Tibial artery (tissue), 4 donors: ENCODE measurements at regions not wholly inside any gene's neighbourhood (a gene's known extent, or its start where the extent isn't known, plus 50 kb on each side); places are given as distances from the start of the nearest gene placed in this dataset.
A peak's percentile ranks its signal among the peaks of the same experiment; 100 is the strongest.

ENCODE experiments used
- DNase-seq, 2 donors: peaks; one replicate each; pipeline ENCODE4 v3.0.0-alpha.2; 2019
- H3K27ac ChIP-seq, 2 donors: fragments of 200-600 bp; sonication (generic) in 1 of 2; 1 replicate in 1 of 2; 2 replicates in 1 of 2; pipeline ENCODE4 v1.5.1; 2018 to 2019; ENCODE audit warnings: mild to moderate bottlenecking in 1 of 2
- H3K27me3 ChIP-seq, 2 donors: fragments of 200-600 bp; sonication (generic) in 1 of 2; one replicate each; pipeline versions ENCODE4 v1.5.1 to v1.6.0; 2016 to 2019
- H3K36me3 ChIP-seq, 3 donors: fragments of 200-600 bp; sonication (generic) in 2 of 3; one replicate each; pipeline ENCODE4 v1.5.1; 2016 to 2019; ENCODE audit warnings: mild to moderate bottlenecking in 2 of 3
- H3K4me1 ChIP-seq, 4 donors: fragments of 200-600 bp; sonication (generic) in 2 of 4; 1 replicate in 3 of 4; 2 replicates in 1 of 4; pipeline ENCODE4 v1.5.1; 2016 to 2019
- H3K4me3 ChIP-seq, 2 donors: fragments of 200-600 bp; sonication (generic) in 1 of 2; 1 replicate in 1 of 2; 2 replicates in 1 of 2; pipeline ENCODE4 v1.5.1; 2018 to 2019; ENCODE audit warnings: mild to moderate bottlenecking in 2 of 2
- H3K9me3 ChIP-seq, 3 donors: fragments of 200-600 bp; sonication (generic) in 1 of 3; one replicate each; pipeline ENCODE4 v1.5.1; 2016 to 2019
- intact Hi-C: fragments of 100-400 bp; cut with DNase I; formaldehyde crosslinking; loops from one replicate; pipeline ENCODE4 v1.15.0; 2023; ENCODE audit warnings: low total_unique reads
- TF ChIP-seq, protein P1 (sequence below), 2 experiments: fragments of 200-600 bp in 1 of 2; fragments of 450-650 bp in 1 of 2; IDR thresholded peaks; one replicate each; pipeline ENCODE4 v1.5.1; 2017 to 2019; ENCODE audit warnings: antibody characterized with exemption in 2 of 2, mild to moderate bottlenecking in 1 of 2, moderate library complexity in 1 of 2

DNA sequence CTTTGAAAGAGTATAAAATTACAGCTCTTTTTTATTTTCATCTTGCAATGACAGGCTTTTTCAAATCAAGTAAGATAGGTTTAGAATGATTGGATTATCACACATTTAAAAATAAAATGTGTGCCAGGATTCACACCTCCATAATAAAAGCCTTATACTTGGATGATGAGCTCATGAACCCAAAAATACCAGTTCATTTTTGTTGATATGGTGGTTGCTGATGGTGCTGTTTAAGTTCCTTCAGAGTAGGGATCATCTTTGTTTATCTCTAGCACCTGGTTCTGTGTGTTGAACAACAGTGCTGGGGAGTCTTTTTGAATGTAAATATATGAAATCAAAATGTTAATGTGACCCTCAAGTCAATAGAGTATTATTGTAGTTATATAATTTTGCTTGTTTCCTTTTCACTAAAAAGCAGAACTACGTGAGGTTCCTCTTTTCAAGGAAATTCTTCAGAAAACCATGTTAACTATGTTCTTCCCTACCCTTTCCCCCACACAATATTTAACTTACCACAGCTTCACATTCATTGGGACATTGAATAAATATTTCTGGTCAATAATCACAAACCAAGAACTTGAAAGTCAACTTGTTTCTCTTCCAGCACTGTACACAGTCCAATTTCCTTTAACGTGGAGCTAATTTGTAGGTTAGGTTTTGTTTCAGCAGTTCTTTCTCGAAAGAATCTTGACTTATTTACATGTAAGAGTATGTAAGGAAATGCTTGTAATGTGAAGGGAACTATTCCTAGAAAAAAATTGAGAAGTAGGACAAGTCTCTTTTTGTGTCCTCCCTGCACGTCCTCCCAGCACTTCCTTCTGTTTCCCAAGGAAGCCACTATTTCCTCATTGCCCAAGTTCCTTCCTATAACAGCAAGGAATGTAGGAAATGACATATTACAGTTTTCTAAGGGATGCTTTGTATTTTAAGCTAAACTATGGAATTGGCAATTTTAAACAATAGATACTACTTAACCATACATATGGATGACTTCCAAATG is 945.9 kb upstream of the CITED2 start:
- no peaks in the 10 kb centered on the region for H3K9me3 ChIP-seq
- intact Hi-C loops, result no loop called here
- H3K27ac ChIP-seq, result peak overlapping the region in 1 of 2 donors; percentile 10
- H3K27me3 ChIP-seq, result no peaks in the 10 kb centered on the region
- peaks cover 0 to 32% (median 4%) of the 10 kb centered on the region in 4 donors for H3K4me1 ChIP-seq
- H3K4me3 ChIP-seq, result no peak overlapping the region
- H3K36me3 ChIP-seq, result no peaks in the 10 kb centered on the region
- TF ChIP-seq, protein P1, sequence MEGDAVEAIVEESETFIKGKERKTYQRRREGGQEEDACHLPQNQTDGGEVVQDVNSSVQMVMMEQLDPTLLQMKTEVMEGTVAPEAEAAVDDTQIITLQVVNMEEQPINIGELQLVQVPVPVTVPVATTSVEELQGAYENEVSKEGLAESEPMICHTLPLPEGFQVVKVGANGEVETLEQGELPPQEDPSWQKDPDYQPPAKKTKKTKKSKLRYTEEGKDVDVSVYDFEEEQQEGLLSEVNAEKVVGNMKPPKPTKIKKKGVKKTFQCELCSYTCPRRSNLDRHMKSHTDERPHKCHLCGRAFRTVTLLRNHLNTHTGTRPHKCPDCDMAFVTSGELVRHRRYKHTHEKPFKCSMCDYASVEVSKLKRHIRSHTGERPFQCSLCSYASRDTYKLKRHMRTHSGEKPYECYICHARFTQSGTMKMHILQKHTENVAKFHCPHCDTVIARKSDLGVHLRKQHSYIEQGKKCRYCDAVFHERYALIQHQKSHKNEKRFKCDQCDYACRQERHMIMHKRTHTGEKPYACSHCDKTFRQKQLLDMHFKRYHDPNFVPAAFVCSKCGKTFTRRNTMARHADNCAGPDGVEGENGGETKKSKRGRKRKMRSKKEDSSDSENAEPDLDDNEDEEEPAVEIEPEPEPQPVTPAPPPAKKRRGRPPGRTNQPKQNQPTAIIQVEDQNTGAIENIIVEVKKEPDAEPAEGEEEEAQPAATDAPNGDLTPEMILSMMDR (IDR thresholded peaks at IDR 0.05), result no peak
- peak in 1 of 2 donors; percentile 30 for DNase-seq

GRCh38 chr6:140319209-140319608 is 944.8 kb upstream of the CITED2 start:
- Histone ChIP-seq H3K9me3 (no peaks in the 10 kb centered on the region), H3K27me3 (no peaks in the 10 kb centered on the region), H3K36me3 (no peaks in the 10 kb centered on the region), H3K4me3 (peak overlapping the region; percentile 29 to 34), H3K27ac (peak overlapping the region in 1 of 2 donors; percentile 26), H3K4me1 (peaks cover 0 to 32% (median 4%) of the 10 kb centered on the region in 4 donors)
- intact Hi-C loops, result no loop called here
- TF ChIP-seq, protein P1 (IDR thresholded peaks at IDR 0.05), result no peak
- no peak for DNase-seq

DNA sequence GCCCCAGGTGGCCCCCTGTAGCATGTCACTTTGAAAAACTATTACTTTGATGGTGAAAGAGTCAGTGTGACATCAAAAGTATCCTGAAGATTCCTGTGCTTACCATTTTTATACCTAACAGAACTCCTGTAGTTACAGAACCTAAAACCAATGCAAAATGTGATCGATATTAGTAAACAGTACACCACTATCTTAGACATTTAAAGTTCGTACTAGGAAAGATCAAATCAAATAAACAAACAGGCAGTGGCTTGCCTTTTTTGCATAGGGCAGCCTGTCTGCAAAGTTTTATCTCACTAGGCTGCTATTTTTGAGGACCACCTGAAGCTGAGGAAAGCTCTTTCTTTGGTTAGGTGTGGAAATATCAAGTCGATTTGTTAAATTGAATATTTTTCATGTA is 944.0 kb upstream of the CITED2 start:
- Histone ChIP-seq H3K4me3 (no peak overlapping the region), H3K9me3 (no peaks in the 10 kb centered on the region), H3K27ac (peak overlapping the region in 1 of 2 donors; percentile 26), H3K4me1 (peaks cover 0 to 32% (median 4%) of the 10 kb centered on the region in 4 donors), H3K36me3 (no peaks in the 10 kb centered on the region), H3K27me3 (no peaks in the 10 kb centered on the region)
- TF ChIP-seq, protein P1 (IDR thresholded peaks at IDR 0.05), result no peak
- intact Hi-C loops, result no loop called here
- no peak for DNase-seq

DNA sequence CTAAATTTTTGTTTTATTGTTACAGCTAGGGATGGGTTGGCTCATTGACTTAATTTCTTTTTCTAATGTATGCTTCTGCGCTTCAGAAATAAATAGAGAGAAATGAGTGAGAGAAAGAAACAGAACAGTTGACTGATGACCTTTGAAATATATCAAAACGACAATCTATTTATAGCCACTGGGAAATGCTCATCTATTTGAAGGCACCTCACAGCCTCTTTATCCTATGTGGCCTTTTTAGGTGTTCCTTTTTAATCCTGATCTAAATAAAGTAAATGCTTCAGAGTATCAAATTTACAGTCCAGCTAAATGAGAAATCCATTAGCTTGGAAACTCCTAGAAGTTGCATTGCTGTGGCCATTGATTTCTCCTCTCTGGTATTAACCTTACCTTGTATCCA is 943.5 kb upstream of the CITED2 start:
- no peak overlapping the region for H3K4me3 ChIP-seq
- no peak for DNase-seq
- intact Hi-C loops, result no loop called here
- H3K9me3 ChIP-seq, result no peaks in the 10 kb centered on the region
- H3K4me1 ChIP-seq, result peaks cover 0 to 32% (median 4%) of the 10 kb centered on the region in 4 donors
- no peaks in the 10 kb centered on the region for H3K36me3 ChIP-seq
- H3K27me3 ChIP-seq, result no peaks in the 10 kb centered on the region
- TF ChIP-seq, protein P1 (IDR thresholded peaks at IDR 0.05), result no peak
- H3K27ac ChIP-seq, result no peak overlapping the region

GRCh38 chr6:140316966-140317365 is 942.5 kb upstream of the CITED2 start:
- Histone ChIP-seq H3K9me3 (no peaks in the 10 kb centered on the region), H3K4me3 (no peak overlapping the region), H3K27ac (no peak overlapping the region), H3K27me3 (no peaks in the 10 kb centered on the region), H3K36me3 (no peaks in the 10 kb centered on the region), H3K4me1 (peaks cover 0 to 32% (median 4%) of the 10 kb centered on the region in 4 donors)
- DNase-seq, result no peak
- TF ChIP-seq, protein P1 (IDR thresholded peaks at IDR 0.05), result no peak
- intact Hi-C loops, result no loop called here
